NCI-H226 (cell line): ENCODE measurements at regions not wholly inside any gene's neighbourhood (a gene's known extent, or its start where the extent isn't known, plus 50 kb on each side); places are given as distances from the start of the nearest gene placed in this dataset.

Source experiments
- DNase-seq: peaks from one replicate; pipeline ENCODE4 v3.0.0-alpha.2; 2015

- no peak for DNase-seq
Observed at GRCh38 chr6:115712291-115712961, 348.3 kb downstream of the FRK start.

- DNase-seq: no peak
Observed at GRCh38 chr6:115708850-115709249, 351.8 kb downstream of the FRK start.

GRCh38 chr6:115706981-115707380 is 353.7 kb downstream of the FRK start:
- no peak for DNase-seq

- DNase-seq: no peak
Observed at GRCh38 chr6:115706324-115706723, 354.4 kb downstream of the FRK start.

DNA sequence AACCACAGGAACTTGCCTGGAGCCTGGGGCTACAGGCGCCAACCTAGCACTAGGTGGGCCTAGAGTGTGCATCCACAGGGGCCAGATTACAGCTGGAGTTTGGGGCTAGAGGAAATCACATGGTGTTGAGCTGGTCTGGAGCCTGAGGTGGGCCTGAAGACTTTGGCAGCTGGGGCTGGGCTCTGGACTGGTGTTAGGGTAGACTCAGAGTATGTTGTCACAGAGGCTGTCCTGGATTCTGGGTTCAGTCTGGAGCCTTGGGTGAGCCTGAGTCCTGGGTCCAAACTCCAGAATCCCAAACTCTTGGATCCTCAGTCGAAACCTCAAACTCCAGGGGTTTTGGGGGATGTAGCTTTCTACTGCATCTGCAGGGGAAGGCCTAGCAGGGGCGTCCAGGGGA is 356.7 kb downstream of the FRK start:
- no peak for DNase-seq

GRCh38 chr6:115691433-115691832 is 369.3 kb downstream of the FRK start:
- DNase-seq: no peak

DNA sequence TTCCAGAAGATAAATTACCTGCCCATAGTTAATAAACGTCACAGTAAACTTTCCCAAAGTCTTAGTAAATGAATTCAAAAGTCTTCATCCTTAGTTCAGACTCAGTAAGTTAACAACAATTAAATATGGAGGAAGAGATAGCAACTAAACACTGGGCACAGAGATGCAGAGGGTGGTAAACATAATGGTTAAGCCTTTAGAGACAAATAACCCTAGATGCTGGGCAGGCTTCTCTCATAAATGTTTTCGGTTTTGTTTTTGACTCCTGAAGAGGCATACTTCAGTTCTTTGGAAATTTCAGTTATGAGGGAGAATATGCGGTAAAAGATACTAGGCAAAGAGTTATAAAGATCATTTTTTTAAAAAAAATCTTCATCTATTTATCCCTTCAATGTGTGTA is 369.8 kb downstream of the FRK start:
- no peak for DNase-seq

DNA sequence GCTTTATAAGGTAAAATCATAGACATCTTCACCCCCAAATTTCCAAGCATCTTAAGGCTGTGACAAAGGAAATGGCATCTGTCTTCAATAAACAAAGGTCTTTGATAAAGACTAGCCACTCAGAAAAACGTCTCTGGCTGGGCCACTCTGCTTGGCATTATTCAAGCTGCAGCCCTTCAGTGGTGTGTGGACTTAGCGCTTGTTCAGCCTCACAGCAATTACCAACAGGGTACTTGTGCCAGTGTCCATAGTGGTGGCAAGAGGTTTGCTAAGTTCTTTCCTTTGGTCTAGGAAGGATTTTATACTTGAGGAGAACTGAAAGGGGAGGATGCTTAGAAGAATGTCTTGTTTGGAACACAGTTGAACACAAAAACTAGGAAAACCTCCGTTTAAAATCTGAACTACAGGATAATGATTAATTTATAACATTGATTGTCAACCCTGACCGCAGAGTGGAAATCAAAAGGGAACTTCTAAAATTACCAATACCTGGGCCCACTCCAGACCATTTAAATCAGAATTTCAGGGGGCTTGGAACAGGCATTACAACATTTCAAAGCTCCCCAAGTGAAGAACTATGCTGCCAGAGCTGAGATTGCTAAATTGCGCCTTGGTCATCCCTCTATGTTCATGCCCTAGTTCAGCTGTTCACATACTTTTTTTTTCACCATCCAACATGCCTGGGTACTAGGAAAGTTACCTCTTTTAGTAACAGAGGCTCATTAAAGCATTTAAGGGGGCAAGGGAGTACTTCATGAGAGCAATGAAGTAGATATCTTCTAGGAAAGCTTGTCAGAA is 378.5 kb downstream of the FRK start:
- no peak for DNase-seq

GRCh38 chr6:115680621-115681020 is 380.1 kb downstream of the FRK start:
- no peak for DNase-seq

DNA sequence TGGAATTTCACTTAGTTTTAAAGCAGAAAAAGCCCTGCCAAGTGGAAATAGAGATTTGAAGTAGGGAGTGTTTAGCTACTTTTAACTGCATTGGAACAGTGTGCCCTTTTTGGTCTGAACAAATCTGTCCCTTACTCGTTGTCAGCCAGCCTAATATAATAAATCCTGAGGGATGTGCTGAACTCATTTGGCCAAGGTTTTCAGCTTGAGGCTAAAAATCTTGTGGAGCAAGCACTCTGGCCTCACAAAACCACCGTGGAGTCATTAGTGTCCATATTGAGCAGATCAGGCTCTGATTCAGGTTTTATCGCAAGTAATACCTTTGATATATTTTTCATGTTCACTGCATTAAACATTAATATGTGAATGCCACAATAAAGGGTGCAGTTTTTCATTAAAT is 383.5 kb downstream of the FRK start:
- DNase-seq: no peak

- DNase-seq: no peak
Observed at GRCh38 chr6:115675443-115675842, 385.2 kb downstream of the FRK start.

DNA sequence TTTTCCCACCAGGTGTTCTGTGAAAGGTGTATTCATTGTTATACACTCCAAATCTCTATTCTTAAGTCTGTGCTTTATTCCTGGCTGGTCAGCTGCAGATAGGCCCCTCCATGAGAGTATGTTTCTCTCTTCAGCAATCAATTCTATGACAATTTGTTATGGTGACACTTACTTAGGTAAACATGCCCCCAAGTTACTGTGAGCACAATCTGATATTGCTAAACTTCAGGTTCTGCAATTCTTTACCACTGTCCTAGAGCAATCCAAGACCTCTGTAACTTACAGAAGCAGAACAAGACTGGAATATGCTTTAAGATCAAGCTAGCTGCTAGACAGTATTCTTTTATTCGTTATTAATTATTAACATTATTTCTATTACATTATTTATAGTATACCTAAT is 391.9 kb downstream of the FRK start:
- no peak for DNase-seq

GRCh38 chr6:115668211-115668610 is 392.5 kb downstream of the FRK start:
- DNase-seq: no peak

DNA sequence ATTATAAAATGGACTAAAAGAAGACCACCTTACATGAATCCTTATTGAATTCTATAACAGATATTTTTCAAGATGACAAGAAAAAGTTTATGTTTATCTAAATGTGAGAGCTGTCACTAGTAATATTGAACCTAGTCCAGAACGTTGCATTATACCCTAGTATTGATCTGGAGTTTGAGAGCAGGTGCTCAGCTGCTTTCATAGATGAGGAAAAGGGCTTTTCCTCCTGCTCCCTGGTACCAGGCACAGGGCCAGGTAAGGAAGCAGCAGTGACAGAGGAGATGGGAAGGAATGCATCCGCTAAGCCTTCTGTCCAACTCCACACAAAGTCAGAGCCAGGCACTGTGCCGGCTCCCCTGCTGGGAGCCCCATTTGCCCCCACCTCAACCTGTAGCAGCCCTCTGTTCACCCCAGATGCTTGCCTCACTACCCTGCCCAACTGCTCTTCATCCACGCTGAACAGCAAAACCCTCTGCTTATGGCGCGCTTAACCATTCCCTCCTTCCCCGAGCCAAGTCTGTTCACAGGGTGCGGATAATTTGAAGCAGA is 393.1 kb downstream of the FRK start:
- no peak for DNase-seq

- DNase-seq: no peak
Observed at GRCh38 chr6:115666997-115667396, 393.7 kb downstream of the FRK start.

DNA sequence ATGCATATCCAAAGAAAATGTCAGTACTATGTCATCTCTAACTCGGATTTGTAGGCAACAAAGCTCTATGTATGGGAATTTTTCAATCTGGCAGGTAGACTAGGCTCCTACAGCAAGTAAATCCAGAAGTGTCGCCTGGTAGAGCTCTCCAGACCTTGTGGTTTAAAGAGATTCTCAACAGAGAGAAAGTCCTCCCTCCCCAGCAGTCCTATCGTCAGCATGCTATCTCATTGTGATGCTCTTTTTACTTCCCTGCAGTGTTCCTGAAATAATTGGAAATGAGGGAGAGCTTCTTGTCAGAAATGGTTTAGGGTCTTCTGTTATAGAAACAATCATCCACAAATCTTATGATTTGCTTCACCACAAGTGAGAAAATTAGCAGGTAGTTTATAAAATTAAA is 395.4 kb downstream of the FRK start:
- DNase-seq: no peak

GRCh38 chr6:115663681-115664080 is 397.0 kb downstream of the FRK start:
- DNase-seq: no peak

- peak; percentile 58 for DNase-seq
Observed at GRCh38 chr6:115643762-115644161, 416.9 kb downstream of the FRK start.

GRCh38 chr6:115634887-115635286 is 425.8 kb downstream of the FRK start:
- DNase-seq: no peak

DNA sequence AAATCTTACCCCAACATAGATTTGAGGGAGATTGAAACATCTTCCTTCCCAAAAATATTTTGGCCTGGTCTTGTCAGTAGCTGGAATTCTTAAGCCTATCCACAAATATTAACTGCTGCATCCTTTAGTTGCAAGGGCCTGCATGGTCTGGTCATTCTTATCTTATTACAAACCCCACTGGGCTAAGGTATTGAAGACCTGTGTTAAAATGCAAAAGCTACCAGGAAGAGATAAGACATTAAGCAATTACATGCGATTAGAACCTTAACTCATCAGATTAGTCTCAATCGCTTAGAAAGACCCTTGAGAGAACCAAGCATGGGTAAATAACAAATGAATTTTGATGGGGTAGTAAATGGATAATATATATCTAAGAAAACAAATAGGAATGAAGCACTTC is 426.6 kb downstream of the FRK start:
- DNase-seq: no peak

- no peak for DNase-seq
Observed at GRCh38 chr6:115631028-115631427, 429.7 kb downstream of the FRK start.

DNA sequence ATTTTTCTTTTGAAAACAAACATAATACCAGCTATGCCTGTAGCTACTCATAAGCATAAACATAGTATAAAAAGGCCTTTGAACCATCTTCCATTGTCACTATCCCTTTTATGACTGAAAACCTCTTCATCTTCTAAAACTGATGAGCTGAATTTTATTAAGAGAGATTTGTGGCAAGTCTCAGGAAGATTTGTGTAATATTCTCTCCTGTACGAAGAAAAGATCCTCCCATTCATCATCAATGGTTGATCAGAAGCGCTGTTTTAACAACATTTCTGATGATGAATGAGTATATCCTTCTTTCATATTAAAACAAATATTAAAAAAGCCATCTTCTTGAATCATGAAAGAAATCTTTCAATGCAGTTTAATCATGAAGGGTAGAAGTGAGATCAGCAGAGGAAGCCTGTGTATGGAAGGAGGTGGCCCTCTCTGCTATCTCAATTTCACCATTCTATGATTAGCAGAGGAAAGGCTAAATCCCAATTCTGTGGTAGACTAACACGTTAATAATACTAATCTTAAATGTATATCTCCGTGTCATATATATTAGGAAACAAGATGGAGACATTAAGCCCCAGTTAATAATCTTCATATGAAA is 430.2 kb downstream of the FRK start:
- DNase-seq: no peak

DNA sequence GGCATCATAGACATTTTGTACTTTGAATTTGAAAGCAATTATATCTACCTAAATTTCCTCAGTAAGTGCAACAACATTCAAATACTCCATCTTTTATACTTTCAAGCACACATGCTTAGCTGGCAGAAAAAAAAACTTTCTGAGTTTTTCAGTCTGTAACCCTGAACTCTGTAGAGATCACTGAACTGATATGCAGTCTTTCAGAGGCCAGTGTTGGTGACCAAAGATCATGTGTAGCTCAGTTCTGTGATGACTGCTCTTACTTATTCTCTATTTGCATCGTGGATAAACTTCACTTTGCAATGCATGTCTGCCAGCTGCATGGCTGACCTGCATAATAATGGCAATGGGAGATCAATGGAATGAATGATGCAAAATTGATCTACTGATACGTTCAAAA is 431.3 kb downstream of the FRK start:
- no peak for DNase-seq

GRCh38 chr6:115618256-115618655 is 442.4 kb downstream of the FRK start:
- no peak for DNase-seq
